ENCODE measurements at regions not wholly inside any gene's neighbourhood (a gene's known extent, or its start where the extent isn't known, plus 50 kb on each side); places are given as distances from the start of the nearest gene placed in this dataset.

GRCh38 chr2:45127891-45128290 is 118.6 kb upstream of the SIX2 start:
- H3K9me1 ChIP-seq (ENCODE audit: control insufficient read depth, extremely low read depth, insufficient read depth, low read length), result no peaks in the 10 kb centered on the region
- H3K4me3 ChIP-seq (ENCODE audit: control insufficient read depth in 2 of 3, extremely low read depth in 1 of 3, insufficient read depth in 2 of 3, low read depth in 1 of 3, low read length in 3 of 3), result no peak overlapping the region
- no peak overlapping the region for H3K9ac ChIP-seq (ENCODE audit: control insufficient read depth, extremely low read depth, insufficient read depth, low read length)
- dilution Hi-C loops (cut with MboI; ENCODE audit: extremely low pct_ligation_motif_present, low sequenced_read_pairs), result no loop called here
- H4K20me1 ChIP-seq (ENCODE audit: control insufficient read depth, extremely low read depth, insufficient read depth, low read length), result no peaks in the 10 kb centered on the region
- no peaks in the 10 kb centered on the region for H3K79me2 ChIP-seq (ENCODE audit: control insufficient read depth, insufficient read depth, low read length)
- H3K27me3 ChIP-seq (ENCODE audit: control insufficient read depth, extremely low read depth, insufficient read depth, low read length), result no peaks in the 10 kb centered on the region
- no peaks in the 10 kb centered on the region for H3K9me3 ChIP-seq (ENCODE audit: control insufficient read depth, low read depth, low read length)
- H3K4me1 ChIP-seq (ENCODE audit: control insufficient read depth, extremely low read depth, insufficient read depth, low read length), result no peaks in the 10 kb centered on the region
- H3K36me3 ChIP-seq (ENCODE audit: control insufficient read depth in 2 of 2, extremely low read depth in 1 of 2, insufficient read depth in 2 of 2, low read length in 2 of 2), result no peaks in the 10 kb centered on the region
- H2AFZ ChIP-seq (ENCODE audit: control insufficient read depth, low read length), result no peak overlapping the region
- DNase-seq (ENCODE audit: low read depth, low spot score), result no peak
- no peak for TF ChIP-seq EZH2 (IDR thresholded peaks at IDR 0.05; ENCODE audit: low read length)
- TF ChIP-seq CTCF (optimal IDR thresholded peaks at IDR 0.05 in 1 of 3, IDR thresholded peaks at IDR 0.05 in 1 of 3, conservative IDR thresholded peaks at IDR 0.05 in 1 of 3; ENCODE audit: extremely low read depth in 1 of 3, insufficient read depth in 2 of 3, low read length in 3 of 3), result no peak
- H3K27ac ChIP-seq (ENCODE audit: control insufficient read depth, insufficient read depth, low read length), result no peak overlapping the region
- no peak for FAIRE-seq
- H3K4me2 ChIP-seq (ENCODE audit: control insufficient read depth, extremely low read depth, insufficient read depth, low read depth, low read length), result no peak overlapping the region

GRCh38 chr2:45127321-45127720 is 118.1 kb upstream of the SIX2 start:
- no peak for FAIRE-seq
- H3K27ac ChIP-seq (ENCODE audit: control insufficient read depth, insufficient read depth, low read length), result no peak overlapping the region
- H3K27me3 ChIP-seq (ENCODE audit: control insufficient read depth, extremely low read depth, insufficient read depth, low read length), result no peaks in the 10 kb centered on the region
- dilution Hi-C loops (cut with MboI; ENCODE audit: extremely low pct_ligation_motif_present, low sequenced_read_pairs), result no loop called here
- H3K4me2 ChIP-seq (ENCODE audit: control insufficient read depth, extremely low read depth, insufficient read depth, low read depth, low read length), result no peak overlapping the region
- H3K9me1 ChIP-seq (ENCODE audit: control insufficient read depth, extremely low read depth, insufficient read depth, low read length), result no peaks in the 10 kb centered on the region
- no peaks in the 10 kb centered on the region for H3K4me1 ChIP-seq (ENCODE audit: control insufficient read depth, extremely low read depth, insufficient read depth, low read length)
- H4K20me1 ChIP-seq (ENCODE audit: control insufficient read depth, extremely low read depth, insufficient read depth, low read length), result no peaks in the 10 kb centered on the region
- no peak overlapping the region for H3K4me3 ChIP-seq (ENCODE audit: control insufficient read depth in 2 of 3, extremely low read depth in 1 of 3, insufficient read depth in 2 of 3, low read depth in 1 of 3, low read length in 3 of 3)
- no peak overlapping the region for H2AFZ ChIP-seq (ENCODE audit: control insufficient read depth, low read length)
- H3K9ac ChIP-seq (ENCODE audit: control insufficient read depth, extremely low read depth, insufficient read depth, low read length), result no peak overlapping the region
- TF ChIP-seq CTCF (optimal IDR thresholded peaks at IDR 0.05 in 1 of 3, IDR thresholded peaks at IDR 0.05 in 1 of 3, conservative IDR thresholded peaks at IDR 0.05 in 1 of 3; ENCODE audit: extremely low read depth in 1 of 3, insufficient read depth in 2 of 3, low read length in 3 of 3), result no peak
- TF ChIP-seq EZH2 (IDR thresholded peaks at IDR 0.05; ENCODE audit: low read length), result no peak
- H3K36me3 ChIP-seq (ENCODE audit: control insufficient read depth in 2 of 2, extremely low read depth in 1 of 2, insufficient read depth in 2 of 2, low read length in 2 of 2), result no peaks in the 10 kb centered on the region
- H3K9me3 ChIP-seq (ENCODE audit: control insufficient read depth, low read depth, low read length), result no peaks in the 10 kb centered on the region
- no peak for DNase-seq (ENCODE audit: low read depth, low spot score)
- H3K79me2 ChIP-seq (ENCODE audit: control insufficient read depth, insufficient read depth, low read length), result no peaks in the 10 kb centered on the region

Measured in keratinocyte (primary cell).